GM23248 (cell line): ENCODE measurements at regions not wholly inside any gene's neighbourhood (a gene's known extent, or its start where the extent isn't known, plus 50 kb on each side); places are given as distances from the start of the nearest gene placed in this dataset.

Source experiments
- EZH2 ChIP-seq: fragments of 200-600 bp; sonication (generic); IDR thresholded peaks from 2 replicates; pipeline ENCODE4 v1.6.1; 2018; ENCODE audit warnings: antibody characterized with exemption, mild to moderate bottlenecking; ENCODE audit not compliant: insufficient read depth, poor library complexity, severe bottlenecking
- EZH2phosphoT487 ChIP-seq: fragments of 200-600 bp; sonication (generic); IDR thresholded peaks from 2 replicates; pipeline ENCODE4 v1.6.1; 2018; ENCODE audit warnings: antibody characterized with exemption, moderate library complexity, mild to moderate bottlenecking, low read depth; ENCODE audit not compliant: insufficient read depth

DNA sequence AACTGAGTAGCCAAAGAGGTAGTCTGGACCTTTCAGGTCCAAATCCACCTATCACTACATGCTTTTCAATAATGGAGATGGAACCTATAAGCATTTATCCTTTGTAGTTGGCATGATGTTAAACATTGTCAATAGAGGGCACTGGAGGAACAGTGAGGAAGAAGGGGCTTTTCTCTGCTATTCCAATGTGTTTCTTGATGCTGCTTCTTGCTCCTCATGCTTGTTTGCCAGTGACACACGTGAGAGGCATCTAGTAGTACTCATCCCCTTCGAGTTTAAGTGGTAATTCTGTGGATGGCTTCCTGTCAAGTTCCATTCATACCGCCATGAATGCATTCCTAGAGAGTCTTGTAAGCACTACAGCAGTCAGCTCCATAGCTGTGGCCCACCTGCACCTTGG lies 84.0 kb downstream of the NAA11 start:
- TF ChIP-seq EZH2phosphoT487 (no peak), EZH2 (no peak)
